DND-41 (cell line): ENCODE measurements at regions not wholly inside any gene's neighbourhood (a gene's known extent, or its start where the extent isn't known, plus 50 kb on each side); places are given as distances from the start of the nearest gene placed in this dataset.

Experiments
- ATAC-seq: fragments of 200-7000 bp; cut with Tn5 transposase; 3 replicates; pipeline ENCODE4 v1.9.1; 2021; ENCODE audit warnings: low read depth; ENCODE audit not compliant: insufficient read depth
- DNase-seq: peaks from one replicate; pipeline ENCODE4 v3.0.0-alpha.2; 2020
- H2AFZ ChIP-seq: 2 replicates; pipeline ENCODE4 v1.6.0; 2012; ENCODE audit warnings: low read depth, low read length
- H3K27ac ChIP-seq: 2 replicates; pipeline ENCODE4 v1.5.1; 2012; ENCODE audit warnings: low read length, inconsistent platforms
- H3K27me3 ChIP-seq: fragments of 200-600 bp; sonication (generic); 2 replicates; pipeline ENCODE4 v1.6.0; 2012; ENCODE audit warnings: low read length, mild to moderate bottlenecking, inconsistent platforms; ENCODE audit not compliant: insufficient read depth, poor library complexity
- H3K36me3 ChIP-seq: 2 replicates; pipeline ENCODE4 v1.5.1; 2012; ENCODE audit warnings: low read length, inconsistent platforms; ENCODE audit not compliant: insufficient read depth
- H3K4me1 ChIP-seq: 2 replicates; pipeline ENCODE4 v1.5.1; 2012; ENCODE audit warnings: mild to moderate bottlenecking, low read length; ENCODE audit not compliant: insufficient read depth
- H3K4me2 ChIP-seq: 2 replicates; pipeline ENCODE4 v1.6.0; 2012; ENCODE audit warnings: mild to moderate bottlenecking, moderate library complexity, low read length, inconsistent platforms; ENCODE audit not compliant: insufficient read depth
- H3K4me3 ChIP-seq, 2 experiments: fragments of 200-600 bp in 1 of 2; shearing (Covaris generic) in 1 of 2; 2 replicates each; pipeline ENCODE4 v1.5.1; 2012 to 2016; ENCODE audit warnings: inconsistent platforms in 2 of 2, low read length in 2 of 2, mild to moderate bottlenecking in 2 of 2, low read depth in 1 of 2, moderate library complexity in 1 of 2
- H3K79me2 ChIP-seq: 2 replicates; pipeline ENCODE4 v1.6.0; 2012; ENCODE audit warnings: low read length, inconsistent platforms; ENCODE audit not compliant: insufficient read depth
- H3K9ac ChIP-seq: 2 replicates; pipeline ENCODE4 v1.6.0; 2012; ENCODE audit warnings: low read depth, mild to moderate bottlenecking, inconsistent platforms, low read length, moderate library complexity
- H3K9me3 ChIP-seq: 2 replicates; pipeline ENCODE4 v1.5.1; 2012; ENCODE audit warnings: low read length, moderate library complexity, mild to moderate bottlenecking, inconsistent platforms; ENCODE audit not compliant: insufficient read depth, severe bottlenecking
- H4K20me1 ChIP-seq: 2 replicates; pipeline ENCODE4 v1.6.0; 2012; ENCODE audit warnings: low read length; ENCODE audit not compliant: insufficient read depth
- CTCF ChIP-seq: IDR thresholded peaks from 2 replicates; pipeline ENCODE4 v1.5.1; 2012; ENCODE audit warnings: borderline replicate concordance, low read length, moderate library complexity, mild to moderate bottlenecking; ENCODE audit not compliant: poor library complexity, severe bottlenecking; ENCODE audit errors: extremely low read depth
- EZH2 ChIP-seq: IDR thresholded peaks from 3 replicates; pipeline ENCODE4 v1.6.1; 2012; ENCODE audit warnings: borderline replicate concordance, low read depth, mild to moderate bottlenecking, moderate library complexity, low read length, inconsistent platforms; ENCODE audit not compliant: severe bottlenecking

- TF ChIP-seq CTCF: no peak
- Histone ChIP-seq H3K4me1 (no peaks in the 10 kb centered on the region), H2AFZ (no peak overlapping the region), H3K4me3 (no peak overlapping the region), H3K27me3 (no peaks in the 10 kb centered on the region), H3K79me2 (no peaks in the 10 kb centered on the region), H3K9ac (no peak overlapping the region), H3K4me2 (no peak overlapping the region), H3K36me3 (no peaks in the 10 kb centered on the region), H4K20me1 (no peaks in the 10 kb centered on the region), H3K27ac (no peak overlapping the region), H3K9me3 (no peaks in the 10 kb centered on the region)
- DNase-seq: no peak
- no peak for ATAC-seq
These were observed 627.0 kb upstream of the SYT4 start for GRCh38 chr18:43904209-43904837.

DNA sequence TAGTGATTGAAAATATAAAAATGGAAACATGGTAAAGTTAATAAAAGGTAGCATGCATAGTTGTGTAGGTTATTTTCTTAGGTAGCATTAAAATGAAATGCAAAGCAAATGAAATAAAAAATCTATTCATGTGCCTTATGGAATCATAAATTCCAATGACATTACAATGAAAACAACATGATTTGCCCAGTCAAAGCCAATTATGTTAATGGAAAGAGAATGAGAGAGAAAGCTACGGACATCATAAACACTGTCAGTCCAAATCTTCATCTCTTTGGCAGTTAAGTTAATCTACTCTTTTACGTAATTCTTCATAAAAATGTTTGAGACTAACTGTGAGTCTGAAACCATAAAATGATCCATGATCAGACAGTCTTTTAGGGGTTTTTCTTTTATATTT, 636.7 kb upstream of the SYT4 start:
- Histone ChIP-seq H3K9ac (no peak overlapping the region), H3K4me1 (peaks cover 2% of the 10 kb centered on the region; the same call in 1 of the 2 replicates), H3K79me2 (no peaks in the 10 kb centered on the region), H2AFZ (no peak overlapping the region), H3K36me3 (no peaks in the 10 kb centered on the region), H4K20me1 (no peaks in the 10 kb centered on the region), H3K4me3 (no peak overlapping the region), H3K27ac (no peak overlapping the region), H3K9me3 (no peaks in the 10 kb centered on the region), H3K27me3 (no peaks in the 10 kb centered on the region), H3K4me2 (no peak overlapping the region)
- no peak for ATAC-seq
- no peak for TF ChIP-seq CTCF
- DNase-seq: no peak

GRCh38 chr18:43916984-43917383, 639.7 kb upstream of the SYT4 start:
- no peak for TF ChIP-seq EZH2
- Histone ChIP-seq H3K9ac (no peak overlapping the region), H3K4me1 (peaks cover 2% of the 10 kb centered on the region; the same call in 1 of the 2 replicates), H3K4me2 (no peak overlapping the region), H3K36me3 (no peaks in the 10 kb centered on the region), H3K9me3 (no peaks in the 10 kb centered on the region), H4K20me1 (no peaks in the 10 kb centered on the region), H3K27ac (no peak overlapping the region), H3K79me2 (no peaks in the 10 kb centered on the region), H2AFZ (no peak overlapping the region), H3K27me3 (no peaks in the 10 kb centered on the region), H3K4me3 (no peak overlapping the region)
- ATAC-seq (no peak), DNase-seq (no peak)

DNA sequence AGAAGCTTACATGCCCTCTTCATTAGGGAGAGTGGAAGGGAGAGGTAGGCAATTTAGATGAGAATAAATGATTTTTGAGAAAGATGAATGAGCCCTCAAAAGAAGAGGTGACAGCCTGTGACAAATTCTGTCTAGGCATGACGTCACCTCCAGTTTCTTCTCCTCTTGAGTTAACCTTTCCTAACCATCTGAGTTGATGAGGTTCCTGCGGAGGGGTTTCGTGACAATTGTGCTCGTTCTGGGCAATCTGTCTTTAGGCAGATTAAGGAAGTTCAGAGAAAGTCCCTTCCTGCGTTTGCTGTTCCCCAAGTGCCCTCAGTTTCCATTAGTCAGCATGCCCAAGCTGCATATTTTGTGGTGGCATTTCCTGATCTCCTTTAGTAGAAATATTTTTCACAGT, 640.2 kb upstream of the SYT4 start:
- H3K36me3 ChIP-seq: no peaks in the 10 kb centered on the region
- TF ChIP-seq CTCF (no peak), EZH2 (no peak)
- peaks cover 2% of the 10 kb centered on the region; the same call in 1 of the 2 replicates for H3K4me1 ChIP-seq
- no peaks in the 10 kb centered on the region for H3K9me3 ChIP-seq
- no peaks in the 10 kb centered on the region for H4K20me1 ChIP-seq
- H3K4me3 ChIP-seq: no peak overlapping the region
- ATAC-seq: no peak
- no peak overlapping the region for H2AFZ ChIP-seq
- no peak overlapping the region for H3K27ac ChIP-seq
- no peaks in the 10 kb centered on the region for H3K79me2 ChIP-seq
- H3K27me3 ChIP-seq: no peaks in the 10 kb centered on the region
- no peak for DNase-seq
- H3K4me2 ChIP-seq: no peak overlapping the region
- no peak overlapping the region for H3K9ac ChIP-seq
